Right ventricle myocardium inferior (tissue), 1 donor: ENCODE measurements at regions not wholly inside any gene's neighbourhood (a gene's known extent, or its start where the extent isn't known, plus 50 kb on each side); places are given as distances from the start of the nearest gene placed in this dataset.
"Not testable (repeated sequence)": the region's sequence is repeated elsewhere in the genome, so short reads cannot be mapped to it uniquely, and the experiment has no call there.

ENCODE experiments used
- ATAC-seq: fragments of 200-7000 bp; cut with Tn5 transposase; one replicate; pipeline ENCODE4 v1.9.1; 2020; ENCODE audit warnings: mild to moderate bottlenecking, moderate library complexity
- DNase-seq: peaks from one replicate; pipeline ENCODE4 v3.0.0; 2021; ENCODE audit errors: missing footprints
- intact Hi-C: fragments of 100-400 bp; cut with DNase I; formaldehyde crosslinking; loops from one replicate; pipeline ENCODE4 v1.11.0; 2022
- donor health status: DM: no; HTN: yes; CAD: no; lungs with severe emphysema.

DNA sequence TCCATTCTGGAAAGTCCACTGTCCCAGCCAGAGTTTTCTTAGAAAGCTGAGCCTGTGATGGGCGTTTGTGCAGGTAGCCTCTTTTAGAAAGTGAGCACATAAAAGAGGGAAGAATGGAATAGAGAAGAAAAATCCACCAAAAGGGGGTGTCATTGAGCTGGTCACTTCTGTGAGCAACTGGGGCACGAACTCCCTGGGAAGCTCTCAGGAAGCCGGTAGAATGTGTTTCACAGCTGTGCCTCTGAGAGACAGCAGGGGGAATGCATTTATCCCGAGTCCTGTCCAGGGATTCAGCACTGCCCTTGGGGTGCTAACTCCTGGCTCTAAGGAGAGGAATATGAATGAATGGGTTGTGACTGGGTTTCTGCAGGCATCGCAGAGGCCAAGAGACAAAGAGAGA is 73.8 kb upstream of the SPATA31A3 start:
- intact Hi-C loops, DNase-seq, ATAC-seq: not testable (repeated sequence)

DNA sequence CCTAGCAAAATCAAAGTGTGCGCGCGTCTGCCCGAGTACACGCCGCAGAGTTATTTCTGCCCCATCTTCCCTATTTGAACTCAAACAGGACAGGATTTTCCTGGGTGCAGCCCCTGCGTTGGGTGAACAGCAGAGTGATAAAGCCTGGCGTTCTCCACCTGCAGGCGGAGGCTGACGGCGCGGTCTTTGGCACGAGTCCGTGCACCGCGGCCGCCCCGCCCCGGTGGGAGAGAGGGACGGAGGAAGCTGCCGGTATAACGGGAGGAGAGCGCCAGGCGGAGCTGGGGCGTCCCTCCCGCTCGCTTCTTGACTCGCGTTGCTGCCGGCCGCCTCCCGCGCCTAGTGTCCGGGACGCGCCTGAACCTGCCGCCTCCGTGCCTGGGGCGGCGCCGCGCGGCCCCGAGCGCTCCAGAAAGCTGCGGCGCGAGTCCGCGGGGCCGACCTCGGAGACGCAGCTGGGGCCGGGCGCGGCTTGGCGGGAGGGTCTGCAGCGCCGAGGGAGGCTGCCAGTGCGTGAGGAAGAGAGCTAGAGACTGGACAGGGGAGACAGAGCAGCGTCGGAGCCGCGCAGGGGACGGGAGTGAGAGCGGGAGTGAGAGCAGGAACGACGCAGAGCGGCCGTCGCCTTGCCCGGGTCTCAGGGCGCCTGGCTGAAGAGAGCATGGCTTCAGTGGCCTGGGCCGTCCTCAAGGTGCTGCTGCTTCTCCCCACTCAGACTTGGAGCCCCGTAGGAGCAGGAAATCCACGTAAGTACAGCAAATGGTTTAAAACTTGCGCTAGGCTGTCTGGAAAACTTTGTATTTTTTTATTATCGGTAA is 66.8 kb upstream of the SPATA31A3 start:
- ATAC-seq, intact Hi-C loops: not testable (repeated sequence)
- peak; percentile 56 for DNase-seq
